GM18520 (cell line): ENCODE measurements at regions not wholly inside any gene's neighbourhood (a gene's known extent, or its start where the extent isn't known, plus 50 kb on each side); places are given as distances from the start of the nearest gene placed in this dataset.

Source experiments
- ATAC-seq: cut with Tn5 transposase; IDR thresholded peaks from one replicate; pipeline ENCODE4 v1.9.1; 2021; ENCODE audit not compliant: unreplicated experiment

GRCh38 chr12:4223273-4223845 lies 50.2 kb upstream of the CCND2 start:
- ATAC-seq: no peak

DNA sequence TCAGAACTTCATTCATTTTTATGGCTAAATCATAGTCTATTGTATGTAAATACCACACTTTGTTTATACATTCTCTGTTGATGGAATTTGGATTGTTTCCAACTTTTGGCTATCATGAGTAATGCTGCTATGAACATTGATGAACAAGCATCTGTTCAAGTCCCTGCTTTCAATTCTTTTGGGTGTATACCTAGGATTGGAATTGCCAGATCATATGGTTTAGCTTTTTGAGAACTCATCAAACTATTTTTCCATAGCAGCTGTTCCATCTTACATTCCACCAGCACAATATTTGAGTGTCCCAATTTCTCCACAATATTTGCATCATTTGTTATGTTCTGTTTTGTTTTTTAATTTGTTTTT lies 52.3 kb upstream of the CCND2 start:
- no peak for ATAC-seq

GRCh38 chr12:4220536-4221257 lies 52.9 kb upstream of the CCND2 start:
- ATAC-seq: no peak

- no peak for ATAC-seq
Measured at GRCh38 chr12:4217091-4217490, 56.5 kb upstream of the CCND2 start.

GRCh38 chr12:4216187-4216927 lies 57.2 kb upstream of the CCND2 start:
- peak; percentile 12 for ATAC-seq

GRCh38 chr12:4215229-4216186 lies 58.1 kb upstream of the CCND2 start:
- peak; percentile 47 for ATAC-seq

- ATAC-seq: no peak
Measured at GRCh38 chr12:4214877-4215228, 58.7 kb upstream of the CCND2 start.

DNA sequence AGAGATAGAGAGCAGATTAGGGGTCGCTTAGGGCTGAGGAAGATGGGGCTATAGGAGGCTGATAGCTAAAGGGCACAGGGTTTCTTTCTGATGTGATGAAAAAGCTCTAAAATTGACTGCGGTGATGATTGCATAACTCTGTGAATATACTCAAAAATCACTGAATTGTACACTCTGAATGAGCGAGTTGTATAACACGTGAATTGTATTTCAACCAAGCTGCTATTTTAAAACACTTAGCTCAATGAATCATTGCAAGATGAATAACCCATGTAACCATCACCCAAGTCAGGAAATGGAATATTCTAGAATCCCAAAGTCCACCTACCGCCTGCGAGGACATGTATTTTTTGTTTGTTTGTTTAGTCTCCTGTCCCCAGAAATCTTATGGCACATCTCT lies 60.1 kb upstream of the CCND2 start:
- ATAC-seq: no peak

- ATAC-seq: no peak
Measured at GRCh38 chr12:4212845-4213244, 60.7 kb upstream of the CCND2 start.

- no peak for ATAC-seq
Measured at GRCh38 chr12:4211372-4211771, 62.2 kb upstream of the CCND2 start.

- no peak for ATAC-seq
Measured at GRCh38 chr12:4210183-4210582, 63.4 kb upstream of the CCND2 start.

DNA sequence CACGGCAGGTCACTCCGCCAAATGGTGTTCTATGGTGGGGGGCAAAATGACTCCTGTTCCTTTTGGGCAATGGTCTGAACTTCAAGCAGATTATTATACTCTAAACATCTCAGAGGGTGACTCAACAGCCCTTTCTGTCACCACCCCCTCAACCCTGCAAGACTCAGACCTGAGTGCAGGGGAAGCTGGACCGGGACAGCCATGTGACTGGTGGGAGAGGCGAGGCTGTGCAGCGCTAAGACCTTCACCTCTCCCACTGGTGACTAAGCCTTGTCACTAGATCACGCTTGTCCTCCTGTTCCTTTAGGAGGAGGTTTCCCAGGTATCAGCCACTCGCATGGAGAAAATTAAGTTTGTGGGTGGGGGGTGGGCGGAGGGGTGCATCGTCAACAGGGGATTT lies 67.1 kb upstream of the CCND2 start:
- no peak for ATAC-seq

GRCh38 chr12:4203772-4204376 lies 69.7 kb upstream of the CCND2 start:
- ATAC-seq: no peak

DNA sequence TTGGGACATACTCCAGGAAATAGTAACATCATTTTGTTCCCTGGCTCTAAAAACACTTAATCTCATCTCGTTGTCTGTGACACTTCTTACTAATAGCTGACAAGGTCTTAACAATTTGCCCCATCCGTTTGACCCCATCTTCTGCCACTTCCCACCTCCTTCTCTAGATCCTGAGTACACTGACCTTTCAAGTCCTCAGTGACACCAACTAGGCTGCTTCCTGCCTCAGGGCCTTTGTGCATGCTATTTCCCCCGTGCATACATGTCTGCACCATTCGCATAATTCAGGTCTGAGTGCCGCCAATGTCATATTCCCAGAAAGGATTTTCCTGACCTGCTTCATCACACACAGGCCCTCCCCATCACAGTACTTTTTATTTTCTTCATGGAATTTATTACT lies 70.6 kb upstream of the CCND2 start:
- no peak for ATAC-seq

DNA sequence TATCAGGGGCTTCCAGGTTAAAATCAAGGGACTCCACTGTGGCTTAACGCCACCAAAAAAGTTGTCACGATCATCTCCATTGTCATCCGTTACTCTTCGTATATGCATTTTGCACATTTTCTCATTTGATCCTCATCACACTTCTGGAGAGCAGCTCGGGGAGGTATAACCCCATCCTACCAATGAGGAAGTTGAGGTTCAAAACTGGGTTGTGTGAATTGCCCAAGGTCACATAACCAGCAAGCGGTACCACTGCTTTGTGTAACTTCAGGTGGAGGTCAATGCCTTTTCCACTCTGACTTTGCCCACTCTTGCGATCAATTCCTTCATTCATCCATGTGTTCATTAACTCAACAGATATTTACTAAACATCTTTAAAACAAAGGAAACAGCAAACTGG lies 71.1 kb upstream of the CCND2 start:
- ATAC-seq: no peak

DNA sequence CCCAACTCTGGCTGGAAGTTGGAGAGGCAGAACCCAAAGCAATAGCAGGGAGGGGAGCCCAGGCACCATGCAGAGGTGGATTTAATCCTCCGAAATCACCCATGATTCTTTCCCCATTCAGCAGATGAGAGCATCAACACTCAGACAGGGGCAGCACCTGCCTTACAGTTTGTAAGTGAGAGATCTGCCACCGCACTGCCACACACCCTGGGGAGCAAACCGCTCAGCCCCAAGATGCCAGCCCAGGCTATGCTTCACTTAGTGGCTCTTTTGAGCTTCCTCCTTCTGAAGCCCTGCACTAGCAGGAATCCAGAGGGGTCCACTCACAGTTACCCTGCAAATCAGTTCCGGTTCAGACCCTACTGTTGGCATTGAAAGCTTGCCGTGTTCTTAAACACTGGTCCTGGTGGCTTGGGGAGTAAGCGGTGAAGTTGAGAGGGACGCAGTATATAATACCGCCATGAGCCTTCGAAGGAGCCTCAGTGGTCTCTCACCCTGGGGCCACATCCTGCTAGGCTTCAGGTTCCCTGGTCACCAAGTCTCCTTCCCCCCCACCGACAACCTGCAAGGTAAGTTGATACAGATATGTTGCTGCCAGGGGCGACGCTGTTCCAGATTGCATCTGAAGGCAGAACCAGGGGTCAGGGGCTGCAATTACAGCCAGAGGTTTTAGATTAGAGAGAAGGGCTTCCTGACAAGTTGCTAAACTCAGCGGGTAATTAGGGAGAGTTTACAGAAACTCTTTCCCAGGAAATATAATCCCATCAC lies 72.0 kb upstream of the CCND2 start:
- no peak for ATAC-seq

GRCh38 chr12:4197922-4198763 lies 75.4 kb upstream of the CCND2 start:
- no peak for ATAC-seq

DNA sequence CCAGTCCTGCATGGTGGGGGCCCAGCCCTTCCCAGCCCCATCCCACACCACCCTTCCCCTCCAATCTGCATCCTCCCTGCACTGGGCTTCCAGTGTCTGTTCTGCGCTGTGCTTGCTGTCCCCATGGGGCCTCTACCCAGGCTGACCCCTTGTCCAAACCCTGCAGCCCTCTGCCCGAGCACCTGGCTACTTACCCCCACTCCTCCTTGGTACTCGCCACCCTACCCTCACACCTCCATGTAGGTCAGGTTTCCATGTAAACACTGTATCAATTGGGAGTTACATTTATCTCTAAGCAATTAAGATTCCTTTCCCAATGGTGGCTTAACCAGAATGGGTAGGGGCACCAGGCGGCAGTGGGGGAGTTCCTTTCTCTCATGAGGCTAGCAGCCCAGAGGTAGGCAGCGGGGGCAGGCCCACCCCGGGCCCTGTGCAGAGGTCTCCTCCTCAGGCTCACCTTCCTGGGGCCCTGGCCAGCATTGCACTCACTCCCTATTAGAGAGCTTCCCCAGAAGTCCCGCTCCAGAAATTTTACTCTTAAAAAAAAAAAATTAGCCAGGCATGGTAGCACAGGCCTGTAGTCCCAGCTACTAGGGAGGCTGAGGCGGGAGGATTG lies 76.6 kb upstream of the CCND2 start:
- ATAC-seq: no peak

DNA sequence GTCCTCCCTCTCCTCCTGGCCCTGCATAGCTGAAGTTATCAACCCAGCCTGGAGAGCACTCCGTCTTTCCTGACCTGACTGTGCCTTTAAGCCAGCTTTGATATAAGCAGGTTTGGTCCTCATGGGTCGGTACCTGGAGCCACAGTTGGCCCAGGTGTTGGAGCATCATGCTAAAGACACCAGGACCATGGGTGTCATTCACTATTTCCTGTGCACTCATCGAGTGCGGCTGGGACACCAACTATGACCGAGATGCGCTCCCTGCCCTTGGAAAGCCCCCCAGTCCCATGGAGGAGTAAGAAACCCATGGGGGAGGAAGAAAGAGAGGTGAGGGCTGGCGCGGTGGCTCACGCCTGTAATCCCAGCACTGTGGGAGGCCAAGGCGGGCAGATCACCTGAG lies 78.9 kb upstream of the CCND2 start:
- ATAC-seq: no peak
